IMR-90 (cell line): ENCODE measurements at regions not wholly inside any gene's neighbourhood (a gene's known extent, or its start where the extent isn't known, plus 50 kb on each side); places are given as distances from the start of the nearest gene placed in this dataset.

Source experiments
- ATAC-seq: fragments of 200-7000 bp; cut with Tn5 transposase; 2 replicates; pipeline ENCODE4 v1.9.1; 2020; ENCODE audit warnings: low read depth, mild to moderate bottlenecking, moderate library complexity
- BruUV-seq: library from RNA; stranded (reverse); fragments of 400-500 nt; replicated peaks from 2 replicates; lab custom pipeline; 2021; lab: Mats Ljungman, UMichigan
- CTCF ChIA-PET: fragments of 300-600 bp; formaldehyde crosslinking; extraction: SDS; loops from one replicate; lab custom pipeline; 2021; ENCODE audit warnings: antibody characterized with exemption; lab: Yijun Ruan, JAX
- POLR2A ChIA-PET: fragments of 300-600 bp; sonication (Branson Sonifier 250); formaldehyde crosslinking; loops from one replicate; lab custom pipeline; 2022; ENCODE audit warnings: antibody characterized with exemption; ENCODE audit not compliant: unreplicated experiment; lab: Charles Lee
- DNase-seq: peaks from one replicate; pipeline ENCODE4 v3.0.0; 2013
- H2AFZ ChIP-seq: replicated peaks from 2 replicates; pipeline ENCODE3; 2013; ENCODE audit warnings: low read length, mild to moderate bottlenecking; ENCODE audit not compliant: poor library complexity
- H2AK5ac ChIP-seq: 2 replicates; pipeline ENCODE4 v1.6.1; 2013; ENCODE audit warnings: low read depth, low read length, inconsistent platforms
- H2AK9ac ChIP-seq: replicated peaks from 2 replicates; pipeline ENCODE3; 2013; ENCODE audit warnings: mild to moderate bottlenecking, low read depth, low read length, moderate library complexity; ENCODE audit not compliant: poor library complexity
- H2BK120ac ChIP-seq: 2 replicates; pipeline ENCODE4 v1.6.1; 2013; ENCODE audit warnings: low read depth, low read length, inconsistent platforms
- H2BK15ac ChIP-seq: 3 replicates; pipeline ENCODE4 v1.6.1; 2013; ENCODE audit warnings: low read depth, low read length, inconsistent platforms
- H2BK20ac ChIP-seq: 2 replicates; pipeline ENCODE4 v1.6.1; 2013; ENCODE audit warnings: low read depth, mild to moderate bottlenecking, inconsistent platforms, low read length, moderate library complexity
- H2BK5ac ChIP-seq: 2 replicates; pipeline ENCODE4 v1.6.1; 2013; ENCODE audit warnings: mild to moderate bottlenecking, low read depth, low read length, inconsistent platforms; ENCODE audit not compliant: poor library complexity, severe bottlenecking
- H3K14ac ChIP-seq: replicated peaks from 2 replicates; pipeline ENCODE4 v1.6.1; 2013; ENCODE audit warnings: low read depth, low read length, inconsistent platforms
- H3K18ac ChIP-seq: 2 replicates; pipeline ENCODE4 v1.6.1; 2013; ENCODE audit warnings: low read depth, low read length, control low read depth
- H3K23ac ChIP-seq: 2 replicates; pipeline ENCODE4 v1.6.1; 2013; ENCODE audit warnings: low read depth, low read length, inconsistent platforms
- H3K27ac ChIP-seq: 2 replicates; pipeline ENCODE4 v1.5.1; 2013; ENCODE audit warnings: mild to moderate bottlenecking, control low read depth, low read length; ENCODE audit not compliant: insufficient read depth
- H3K27me3 ChIP-seq: 2 replicates; pipeline ENCODE4 v1.6.1; 2013; ENCODE audit warnings: low read length; ENCODE audit not compliant: control insufficient read depth, insufficient read depth
- H3K36me3 ChIP-seq: 2 replicates; pipeline ENCODE4 v1.6.1; 2013; ENCODE audit warnings: low read length, mixed read lengths; ENCODE audit not compliant: control insufficient read depth, insufficient read depth
- H3K4ac ChIP-seq: 2 replicates; pipeline ENCODE4 v1.6.1; 2013; ENCODE audit warnings: low read depth, low read length, inconsistent platforms
- H3K4me1 ChIP-seq: 2 replicates; pipeline ENCODE4 v1.6.1; 2013; ENCODE audit warnings: low read length, mixed read lengths; ENCODE audit not compliant: control insufficient read depth, insufficient read depth
- H3K4me2 ChIP-seq: 2 replicates; pipeline ENCODE4 v1.6.1; 2013; ENCODE audit warnings: low read depth, mild to moderate bottlenecking, control low read depth, low read length, moderate library complexity
- H3K4me3 ChIP-seq: 2 replicates; pipeline ENCODE4 v1.5.1; 2013; ENCODE audit warnings: low read depth, mild to moderate bottlenecking, control low read depth, low read length, moderate library complexity; ENCODE audit not compliant: insufficient read depth
- H3K56ac ChIP-seq: 2 replicates; pipeline ENCODE4 v1.6.1; 2013; ENCODE audit warnings: low read length, inconsistent platforms; ENCODE audit not compliant: insufficient read depth; ENCODE audit errors: extremely low read depth
- H3K79me1 ChIP-seq, 2 experiments: 2 replicates each; pipeline ENCODE4 v1.6.1; 2013; ENCODE audit warnings: low read length in 2 of 2, inconsistent platforms in 1 of 2, low read depth in 1 of 2
- H3K9ac ChIP-seq: 2 replicates; pipeline ENCODE4 v1.6.1; 2013; ENCODE audit warnings: low read depth, low read length, control low read depth
- H3K9me1 ChIP-seq: 2 replicates; pipeline ENCODE4 v1.6.1; 2013; ENCODE audit warnings: low read length, inconsistent platforms; ENCODE audit not compliant: insufficient read depth
- H3K9me3 ChIP-seq: 2 replicates; pipeline ENCODE4 v1.6.1; 2013; ENCODE audit warnings: low read length; ENCODE audit not compliant: control insufficient read depth, insufficient read depth
- H4K20me1 ChIP-seq: 2 replicates; pipeline ENCODE4 v1.6.1; 2013; ENCODE audit warnings: low read length, inconsistent platforms; ENCODE audit not compliant: insufficient read depth
- H4K5ac ChIP-seq: 2 replicates; pipeline ENCODE4 v1.6.1; 2013; ENCODE audit warnings: mild to moderate bottlenecking, low read depth, low read length, control low read depth
- H4K8ac ChIP-seq, 2 experiments: 2 replicates each; pipeline ENCODE4 v1.6.1; 2013; ENCODE audit warnings: low read depth in 2 of 2, low read length in 2 of 2, control low read depth in 1 of 2, inconsistent platforms in 1 of 2
- H4K91ac ChIP-seq: 2 replicates; pipeline ENCODE4 v1.6.1; 2013; ENCODE audit warnings: low read depth, low read length, inconsistent platforms; ENCODE audit not compliant: insufficient read depth
- BHLHE40 ChIP-seq: fragments of 150-350 bp; IDR thresholded peaks from 2 replicates; pipeline ENCODE4 v1.6.1; 2016; ENCODE audit warnings: mild to moderate bottlenecking, low read depth, low read length
- CEBPB ChIP-seq: IDR thresholded peaks from 2 replicates; pipeline ENCODE4 v1.6.1; 2012; ENCODE audit warnings: low read depth, low read length, improper control_type of control experiment
- MAFK ChIP-seq: IDR thresholded peaks from 2 replicates; pipeline ENCODE4 v1.6.1; 2012; ENCODE audit warnings: low read depth, low read length, improper control_type of control experiment
- MXI1 ChIP-seq: IDR thresholded peaks from 2 replicates; pipeline ENCODE4 v1.6.1; 2012; ENCODE audit warnings: low read depth, mild to moderate bottlenecking, low read length, moderate library complexity, borderline replicate concordance
- POLR2A ChIP-seq: IDR thresholded peaks from 2 replicates; pipeline ENCODE4 v1.6.1; 2012; ENCODE audit warnings: mild to moderate bottlenecking, low read depth, low read length
- RAD21 ChIP-seq: IDR thresholded peaks from 2 replicates; pipeline ENCODE4 v1.6.1; 2012; ENCODE audit warnings: low read length, improper control_type of control experiment
- RFX5 ChIP-seq: IDR thresholded peaks from 2 replicates; pipeline ENCODE4 v1.8.0; 2012; ENCODE audit warnings: low read depth, mild to moderate bottlenecking, low read length, moderate library complexity
- SMC3 ChIP-seq: fragments of 150-350 bp; IDR thresholded peaks from 2 replicates; pipeline ENCODE4 v1.6.1; 2016; ENCODE audit warnings: low read depth, mild to moderate bottlenecking, antibody characterized with exemption, low read length, moderate library complexity
- WGBS, 2 experiments: methylation state at CpG; one replicate each; pipeline versions ENCODE4 v1.1.5 to v1.1.7; 2013; ENCODE audit warnings: missing lambda C conversion rate in 2 of 2; ENCODE audit not compliant: insufficient read length in 1 of 2; ENCODE audit errors: extremely low coverage in 2 of 2; 5-methylcytosine and 5-hydroxymethylcytosine counted together
- dilution Hi-C: fragments of 300-500 bp; cut with HindIII; formaldehyde crosslinking; loops from one replicate; pipeline ENCODE4 v1.14.3; 2018; ENCODE audit warnings: low sequenced_read_pairs; ENCODE audit not compliant: unreplicated experiment
- in situ Hi-C: fragments of 300-500 bp; cut with MboI; formaldehyde crosslinking; loops from 3 replicates; pipeline ENCODE4 v1.14.3; 2019; ENCODE audit warnings: low sequenced_read_pairs, inconsistent platforms, mixed read lengths
- intact Hi-C: fragments of 100-400 bp; cut with micrococcal nuclease; formaldehyde crosslinking; loops from 2 replicates; pipeline ENCODE4 v1.10.0; 2022
- TF ChIP-seq, protein P1 (sequence below): fragments of 150-350 bp; IDR thresholded peaks from 2 replicates; pipeline ENCODE4 v1.6.1; 2017; ENCODE audit warnings: mild to moderate bottlenecking, antibody characterized with exemption, low read length, low read depth
- TF ChIP-seq, protein P2 (sequence below): conservative IDR thresholded peaks from 2 replicates; pipeline ENCODE4 v1.5.1; 2012; ENCODE audit warnings: mild to moderate bottlenecking, low read depth, low read length, improper control_type of control experiment
- TF ChIP-seq, protein P3 (sequence below): fragments of 150-350 bp; IDR thresholded peaks from 2 replicates; pipeline ENCODE4 v1.6.1; 2016; ENCODE audit warnings: low read depth, mild to moderate bottlenecking, low read length, moderate library complexity, borderline replicate concordance

DNA sequence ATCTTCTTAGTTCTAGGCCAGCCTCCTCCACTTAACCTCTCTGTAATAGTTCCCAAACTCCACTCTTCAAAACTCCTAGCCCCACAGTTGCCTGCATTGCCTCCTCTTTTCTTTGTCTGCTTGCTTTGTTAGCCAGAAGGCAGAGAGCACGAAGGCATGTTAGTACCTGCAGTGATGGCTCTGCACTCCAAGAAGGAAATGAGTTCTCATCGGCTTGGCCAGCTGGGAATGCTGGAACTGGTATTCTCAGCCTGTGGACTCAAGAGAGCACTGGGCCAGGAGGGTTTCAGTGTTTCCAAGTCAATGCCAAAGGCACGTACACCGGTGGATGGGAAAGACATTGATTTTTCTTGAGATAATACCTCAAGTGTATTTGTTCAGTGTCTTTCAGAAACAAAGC, 66.3 kb upstream of the HABP2 start:
- H3K9me1 ChIP-seq: no peaks in the 10 kb centered on the region
- H4K8ac ChIP-seq: no peak overlapping the region
- H4K5ac ChIP-seq: no peak overlapping the region
- no peaks in the 10 kb centered on the region for H3K4me1 ChIP-seq
- H2AK5ac ChIP-seq: no peak overlapping the region
- no peak overlapping the region for H3K27ac ChIP-seq
- H3K27me3 ChIP-seq: no peaks in the 10 kb centered on the region
- POLR2A ChIA-PET: no interaction called here
- TF ChIP-seq RFX5 (no peak), POLR2A (no peak), BHLHE40 (no peak), SMC3 (no peak), MXI1 (no peak), CEBPB (no peak), MAFK (no peak), RAD21 (no peak)
- TF ChIP-seq, protein P1, sequence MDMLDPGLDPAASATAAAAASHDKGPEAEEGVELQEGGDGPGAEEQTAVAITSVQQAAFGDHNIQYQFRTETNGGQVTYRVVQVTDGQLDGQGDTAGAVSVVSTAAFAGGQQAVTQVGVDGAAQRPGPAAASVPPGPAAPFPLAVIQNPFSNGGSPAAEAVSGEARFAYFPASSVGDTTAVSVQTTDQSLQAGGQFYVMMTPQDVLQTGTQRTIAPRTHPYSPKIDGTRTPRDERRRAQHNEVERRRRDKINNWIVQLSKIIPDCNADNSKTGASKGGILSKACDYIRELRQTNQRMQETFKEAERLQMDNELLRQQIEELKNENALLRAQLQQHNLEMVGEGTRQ: no peak
- TF ChIP-seq, protein P2, sequence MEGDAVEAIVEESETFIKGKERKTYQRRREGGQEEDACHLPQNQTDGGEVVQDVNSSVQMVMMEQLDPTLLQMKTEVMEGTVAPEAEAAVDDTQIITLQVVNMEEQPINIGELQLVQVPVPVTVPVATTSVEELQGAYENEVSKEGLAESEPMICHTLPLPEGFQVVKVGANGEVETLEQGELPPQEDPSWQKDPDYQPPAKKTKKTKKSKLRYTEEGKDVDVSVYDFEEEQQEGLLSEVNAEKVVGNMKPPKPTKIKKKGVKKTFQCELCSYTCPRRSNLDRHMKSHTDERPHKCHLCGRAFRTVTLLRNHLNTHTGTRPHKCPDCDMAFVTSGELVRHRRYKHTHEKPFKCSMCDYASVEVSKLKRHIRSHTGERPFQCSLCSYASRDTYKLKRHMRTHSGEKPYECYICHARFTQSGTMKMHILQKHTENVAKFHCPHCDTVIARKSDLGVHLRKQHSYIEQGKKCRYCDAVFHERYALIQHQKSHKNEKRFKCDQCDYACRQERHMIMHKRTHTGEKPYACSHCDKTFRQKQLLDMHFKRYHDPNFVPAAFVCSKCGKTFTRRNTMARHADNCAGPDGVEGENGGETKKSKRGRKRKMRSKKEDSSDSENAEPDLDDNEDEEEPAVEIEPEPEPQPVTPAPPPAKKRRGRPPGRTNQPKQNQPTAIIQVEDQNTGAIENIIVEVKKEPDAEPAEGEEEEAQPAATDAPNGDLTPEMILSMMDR: no peak
- TF ChIP-seq, protein P3, sequence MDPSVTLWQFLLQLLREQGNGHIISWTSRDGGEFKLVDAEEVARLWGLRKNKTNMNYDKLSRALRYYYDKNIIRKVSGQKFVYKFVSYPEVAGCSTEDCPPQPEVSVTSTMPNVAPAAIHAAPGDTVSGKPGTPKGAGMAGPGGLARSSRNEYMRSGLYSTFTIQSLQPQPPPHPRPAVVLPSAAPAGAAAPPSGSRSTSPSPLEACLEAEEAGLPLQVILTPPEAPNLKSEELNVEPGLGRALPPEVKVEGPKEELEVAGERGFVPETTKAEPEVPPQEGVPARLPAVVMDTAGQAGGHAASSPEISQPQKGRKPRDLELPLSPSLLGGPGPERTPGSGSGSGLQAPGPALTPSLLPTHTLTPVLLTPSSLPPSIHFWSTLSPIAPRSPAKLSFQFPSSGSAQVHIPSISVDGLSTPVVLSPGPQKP: no peak
- intact Hi-C loops (no loop called here), in situ Hi-C loops (no loop called here), dilution Hi-C loops (no loop called here)
- no peak overlapping the region for H2AK9ac ChIP-seq
- no peaks in the 10 kb centered on the region for H3K36me3 ChIP-seq
- H3K4me3 ChIP-seq: no peak overlapping the region
- no peak for DNase-seq
- no peak overlapping the region for H3K4ac ChIP-seq
- no peak overlapping the region for H2AFZ ChIP-seq
- H2BK5ac ChIP-seq: no peak overlapping the region
- no peak overlapping the region for H3K23ac ChIP-seq
- H3K9ac ChIP-seq: no peak overlapping the region
- H2BK15ac ChIP-seq: no peak overlapping the region
- H3K9me3 ChIP-seq: no peaks in the 10 kb centered on the region
- CTCF ChIA-PET: no interaction called here
- no peak overlapping the region for H4K91ac ChIP-seq
- H3K18ac ChIP-seq: no peak overlapping the region
- H3K56ac ChIP-seq: no peak overlapping the region
- no peaks in the 10 kb centered on the region for H4K20me1 ChIP-seq
- H3K79me1 ChIP-seq: no peaks in the 10 kb centered on the region
- no peak overlapping the region for H3K4me2 ChIP-seq
- H2BK20ac ChIP-seq: no peak overlapping the region
- WGBS, 2 experiments: 100% methylated on average over 2 of the region's 4 CpGs; no CpG with 5 or more reads in 1 of the 2 experiments
- H3K14ac ChIP-seq: no peak overlapping the region
- H2BK120ac ChIP-seq: no peak overlapping the region
- no peak for ATAC-seq
- no TSS peak for BruUV-seq
